HG02610 (cell line): ENCODE measurements at regions not wholly inside any gene's neighbourhood (a gene's known extent, or its start where the extent isn't known, plus 50 kb on each side); places are given as distances from the start of the nearest gene placed in this dataset.

Experiments used
- ATAC-seq: cut with Tn5 transposase; IDR thresholded peaks from one replicate; pipeline ENCODE4 v1.9.1; 2021; ENCODE audit warnings: mild to moderate bottlenecking, moderate library complexity; ENCODE audit not compliant: unreplicated experiment

DNA sequence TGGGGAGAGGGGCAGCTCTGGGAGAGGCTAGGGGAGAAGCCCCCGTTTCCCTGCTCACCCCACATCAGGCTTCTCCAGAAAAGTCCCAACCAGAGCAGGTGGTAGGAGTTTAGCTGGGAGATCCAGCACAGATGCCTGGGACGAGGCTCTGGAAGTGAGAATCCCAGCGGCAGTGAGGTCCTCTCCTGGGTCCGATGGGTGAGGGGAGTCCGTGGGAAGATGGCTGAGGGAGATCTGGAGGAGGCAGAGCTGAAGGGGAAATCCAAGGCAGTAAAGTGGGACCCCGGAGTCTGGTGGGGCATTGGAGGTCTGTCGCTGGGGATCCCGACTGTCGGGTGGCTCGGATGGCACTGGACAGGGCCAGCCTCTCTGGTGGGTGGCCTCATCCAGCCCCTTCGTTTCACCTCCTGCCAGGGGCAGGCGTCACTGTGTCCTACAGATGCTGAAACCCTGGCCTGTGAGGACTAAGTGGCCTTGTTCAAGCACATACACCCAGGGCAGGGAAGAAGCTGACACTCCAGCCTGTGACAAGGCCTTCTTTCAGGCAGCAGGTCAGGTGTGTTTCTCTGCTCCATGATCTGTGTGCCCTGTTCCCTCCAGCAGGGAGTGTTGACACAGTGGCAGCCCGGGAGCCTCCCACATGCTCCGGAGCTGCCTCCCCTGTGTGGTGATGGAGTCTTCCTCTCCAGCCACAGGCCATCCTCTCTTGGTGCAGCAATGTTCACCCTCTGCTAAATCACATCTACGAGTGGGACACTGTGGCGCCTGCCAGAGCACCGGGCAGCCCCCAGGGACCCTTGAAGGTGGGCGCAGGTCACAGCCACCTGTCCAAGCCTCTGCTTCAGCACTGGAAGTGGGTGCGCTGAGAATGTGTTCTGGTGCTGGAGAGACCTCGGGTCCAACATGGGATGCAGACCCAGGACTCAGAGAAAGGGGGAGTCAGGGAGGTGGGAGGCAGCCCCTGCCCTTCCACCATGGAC lies 850.8 kb downstream of the BRD1 start:
- ATAC-seq, result no peak

DNA sequence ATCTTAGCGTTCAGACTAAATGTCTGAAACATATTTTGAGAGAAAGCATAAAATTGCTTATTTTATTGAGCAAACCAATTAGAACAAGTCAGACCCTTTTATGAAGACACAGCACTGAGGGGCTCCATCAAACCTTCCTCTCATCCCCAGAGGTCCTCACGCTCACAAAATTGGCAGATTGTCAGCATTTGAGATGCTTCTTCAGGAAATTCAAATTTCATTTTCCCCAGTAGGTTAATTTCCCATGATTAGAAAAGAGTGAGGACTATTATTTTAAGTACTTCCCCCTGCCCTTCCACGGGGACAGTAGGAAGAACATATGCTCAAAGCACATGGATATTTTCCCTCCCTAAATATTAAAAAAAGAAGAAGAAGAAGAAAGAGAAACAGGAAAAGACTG lies 851.8 kb downstream of the BRD1 start:
- no peak for ATAC-seq

DNA sequence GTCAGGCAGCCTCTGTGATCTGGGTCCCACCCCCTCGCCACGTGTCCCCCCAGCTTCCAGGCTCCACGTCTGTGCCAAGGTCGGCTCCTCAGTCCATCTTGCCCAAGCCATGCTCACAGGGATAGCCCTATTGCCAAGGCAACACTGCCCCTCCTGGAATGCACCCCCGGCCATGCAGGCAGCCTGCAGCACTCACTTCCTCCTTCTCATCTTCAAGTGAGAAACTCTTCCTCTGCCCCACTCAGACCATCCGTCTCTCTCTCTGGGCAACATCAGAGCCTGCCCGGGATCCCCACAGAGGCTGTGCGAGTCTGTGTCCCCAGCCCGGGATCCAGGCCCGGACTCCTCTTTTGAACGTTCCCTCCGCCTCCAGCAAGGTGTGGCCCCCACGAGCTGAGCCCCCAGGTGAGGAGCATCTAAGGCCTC lies 852.3 kb downstream of the BRD1 start:
- no peak for ATAC-seq

DNA sequence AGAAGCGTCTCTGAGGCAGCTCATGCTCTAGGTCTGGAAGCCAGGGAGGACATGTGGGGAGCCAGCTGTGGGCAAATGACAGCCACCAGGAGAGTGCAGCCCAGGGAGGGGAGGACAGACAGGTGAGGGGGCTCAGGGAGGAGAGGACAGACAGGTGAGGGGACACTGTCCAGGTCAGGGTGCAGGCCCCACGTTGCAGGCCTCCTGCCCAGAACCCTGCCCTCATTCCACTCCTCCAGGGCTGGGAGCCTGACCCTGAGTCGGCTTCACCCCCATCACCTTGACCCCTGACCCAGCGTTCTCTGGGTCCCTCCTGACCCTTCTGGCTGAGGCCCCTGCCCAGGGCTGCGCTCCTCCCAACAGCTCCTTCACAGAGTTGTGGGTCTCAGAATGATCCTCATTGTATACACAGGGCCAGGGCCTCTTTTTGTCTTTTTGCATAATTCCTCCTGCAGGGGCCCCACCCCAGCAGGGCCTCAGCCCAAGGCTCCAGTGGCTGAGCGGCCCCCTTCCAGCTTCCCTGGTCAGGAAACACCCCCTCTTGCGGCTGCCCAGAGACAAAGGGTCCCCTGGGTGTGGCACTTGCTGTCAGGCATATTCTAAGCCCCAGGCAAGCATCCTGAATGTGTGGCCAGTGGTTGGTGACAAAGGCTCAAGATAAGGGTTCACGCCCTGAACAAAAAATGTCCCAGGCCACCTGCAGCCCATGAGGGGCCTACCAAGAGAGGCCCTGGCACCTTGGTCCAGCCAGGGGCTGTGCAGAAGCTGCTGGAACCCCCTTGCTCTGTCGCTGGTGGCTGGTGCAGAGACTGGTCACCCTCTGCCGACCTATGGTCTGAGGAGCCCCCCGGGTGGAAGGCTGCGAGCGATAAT lies 853.0 kb downstream of the BRD1 start:
- ATAC-seq, result no peak

DNA sequence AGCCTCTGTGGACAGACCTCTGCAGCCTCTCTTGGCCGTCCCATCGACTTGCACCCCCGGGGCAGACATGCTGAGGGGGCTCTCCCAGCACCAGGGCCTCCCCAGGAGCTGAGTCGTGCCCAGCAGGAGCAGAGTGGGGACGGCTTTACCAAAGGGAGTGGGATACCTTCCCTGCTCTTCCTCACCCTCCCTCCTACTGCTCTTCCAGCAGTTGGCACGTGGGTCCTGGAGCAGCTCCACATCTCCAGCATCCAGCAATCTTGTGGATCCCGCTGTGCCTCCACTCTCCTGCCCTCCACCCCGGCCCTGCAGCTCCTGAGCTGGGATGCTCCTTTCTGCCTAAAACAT lies 854.0 kb downstream of the BRD1 start:
- no peak for ATAC-seq

DNA sequence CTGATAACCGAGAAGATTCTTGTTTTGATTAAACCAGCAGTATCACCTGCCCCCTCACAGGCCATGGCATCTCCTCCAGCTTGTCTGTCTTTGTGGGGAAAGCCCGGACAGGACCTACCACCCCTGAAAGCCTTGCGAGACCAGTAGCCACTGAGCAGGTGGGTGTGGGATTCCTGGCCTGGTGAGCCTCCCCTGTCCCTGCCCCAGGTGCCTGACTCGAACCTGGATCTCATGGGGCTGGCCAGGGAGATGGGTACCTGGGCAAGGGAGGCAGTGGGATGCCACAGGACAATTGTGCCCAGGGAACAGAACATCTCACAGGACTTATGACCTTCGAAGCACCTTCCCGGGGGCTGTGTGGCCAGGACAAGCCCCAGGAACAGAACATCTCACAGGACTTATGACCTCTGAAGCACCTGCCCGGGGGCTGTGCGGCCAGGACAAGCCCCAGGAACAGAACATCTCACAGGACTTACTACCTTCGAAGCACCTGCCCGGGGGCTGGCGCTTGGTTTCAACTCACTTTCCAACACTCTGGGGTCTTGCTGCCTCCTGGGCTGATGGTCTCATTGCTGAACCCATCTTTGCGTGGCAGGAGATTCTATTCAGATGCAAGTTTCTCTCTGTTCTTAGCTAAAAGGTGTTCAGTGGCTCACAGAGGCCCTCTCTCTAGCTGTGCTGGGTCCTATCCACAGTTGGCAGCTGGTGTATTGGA lies 854.5 kb downstream of the BRD1 start:
- no peak for ATAC-seq

DNA sequence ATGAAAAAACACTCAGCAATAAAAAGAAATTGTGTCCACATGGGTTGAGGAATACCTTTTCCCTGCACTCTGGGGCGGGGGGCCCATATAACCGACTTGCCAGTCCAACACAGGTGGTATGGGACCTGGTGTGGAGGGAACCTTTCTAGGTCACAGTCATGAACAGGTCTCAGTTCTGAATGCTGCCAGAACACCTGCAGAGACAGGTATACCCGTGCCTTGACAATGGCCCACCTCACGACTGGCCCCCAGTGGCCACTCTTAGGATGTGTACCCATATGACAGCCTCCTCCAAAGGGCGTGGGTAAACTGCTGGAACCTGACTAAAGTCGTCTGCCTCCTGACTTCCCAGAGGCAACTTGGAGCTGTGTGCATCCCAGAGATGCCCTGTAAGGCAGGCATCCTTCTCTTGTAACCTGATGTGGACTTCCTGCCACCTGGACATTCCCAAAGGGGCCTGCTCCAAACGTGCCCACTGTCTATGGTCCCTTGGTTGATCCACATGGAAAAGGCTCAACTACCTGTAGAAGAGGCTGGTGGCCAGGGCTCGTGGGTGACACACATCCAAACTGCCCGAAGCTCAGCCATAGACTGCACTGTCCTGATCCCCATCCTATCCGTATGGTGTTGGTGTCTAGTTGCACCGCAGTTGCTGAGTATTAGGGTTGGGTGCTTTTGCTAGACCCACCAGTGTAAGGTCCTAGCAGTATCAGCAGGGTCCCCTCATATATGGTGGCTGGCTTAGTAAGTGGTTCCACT lies 859.3 kb downstream of the BRD1 start:
- ATAC-seq, result no peak

DNA sequence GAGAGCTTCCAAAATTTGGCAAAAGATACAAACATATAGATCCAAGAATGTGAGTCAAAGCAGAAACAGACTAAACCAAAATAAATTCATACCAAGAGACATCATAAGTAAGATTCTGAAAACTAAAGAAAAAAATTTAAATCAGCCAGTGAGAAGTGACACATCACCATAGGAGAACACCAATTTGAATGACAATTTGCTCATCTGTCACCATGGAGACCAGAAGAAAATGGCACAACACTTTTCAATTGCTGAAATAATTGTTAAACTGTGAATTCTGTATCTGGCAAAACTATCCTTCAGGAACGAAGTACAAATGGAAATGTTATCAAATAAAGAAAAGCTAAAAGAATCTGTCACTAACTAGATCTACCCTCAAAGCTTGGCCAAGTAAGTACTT lies 864.3 kb downstream of the BRD1 start:
- no peak for ATAC-seq

DNA sequence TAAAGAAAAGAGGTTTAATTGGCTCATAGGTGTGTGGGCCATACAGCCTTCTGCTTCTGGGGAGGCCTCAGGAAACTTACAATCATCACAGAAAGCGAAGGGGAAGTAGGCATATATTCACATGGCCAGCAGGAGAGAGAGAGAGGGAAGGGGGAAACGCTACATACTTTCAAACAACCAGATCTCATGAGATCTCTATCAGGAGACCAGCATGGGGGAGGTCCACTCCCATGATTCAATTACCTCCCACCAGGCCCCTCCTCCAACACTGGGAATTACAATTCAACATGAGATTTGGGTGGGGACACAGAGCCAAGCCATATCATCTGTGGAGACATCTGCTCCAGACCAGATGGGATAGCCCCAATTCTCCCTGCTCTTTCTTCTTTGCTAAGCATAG lies 866.0 kb downstream of the BRD1 start:
- ATAC-seq, result no peak

DNA sequence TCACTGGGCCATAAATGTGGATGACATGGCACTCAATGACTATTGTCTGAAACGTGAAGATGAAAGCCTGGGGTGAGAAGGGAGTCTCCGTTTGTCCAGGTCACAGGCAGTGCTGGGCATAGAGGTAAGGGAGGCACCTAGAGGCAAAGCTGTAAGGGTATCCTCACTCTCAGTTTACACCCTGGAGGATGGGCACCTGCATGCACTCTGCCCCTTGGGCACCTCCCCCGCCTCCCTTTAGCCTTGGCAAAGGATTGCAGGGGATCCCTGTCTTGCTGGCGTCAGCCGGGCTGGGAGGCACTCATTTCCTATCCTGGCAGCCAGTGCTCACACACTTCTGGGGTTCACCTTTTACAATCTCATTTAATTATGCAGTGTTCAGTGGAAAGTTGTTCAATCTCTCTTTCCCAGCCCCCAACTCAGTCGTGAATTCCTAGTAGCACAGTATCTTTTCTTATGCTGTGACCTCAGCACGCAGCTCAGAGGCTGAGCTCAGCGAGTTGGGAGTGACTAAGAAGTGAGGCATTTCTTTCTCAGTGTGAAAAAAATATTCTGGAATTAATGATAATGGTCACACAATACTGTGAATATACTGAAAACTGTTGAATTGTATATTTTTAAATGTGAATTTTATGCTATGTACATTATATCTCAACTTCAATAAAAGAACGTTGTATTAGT lies 866.6 kb downstream of the BRD1 start:
- no peak for ATAC-seq

DNA sequence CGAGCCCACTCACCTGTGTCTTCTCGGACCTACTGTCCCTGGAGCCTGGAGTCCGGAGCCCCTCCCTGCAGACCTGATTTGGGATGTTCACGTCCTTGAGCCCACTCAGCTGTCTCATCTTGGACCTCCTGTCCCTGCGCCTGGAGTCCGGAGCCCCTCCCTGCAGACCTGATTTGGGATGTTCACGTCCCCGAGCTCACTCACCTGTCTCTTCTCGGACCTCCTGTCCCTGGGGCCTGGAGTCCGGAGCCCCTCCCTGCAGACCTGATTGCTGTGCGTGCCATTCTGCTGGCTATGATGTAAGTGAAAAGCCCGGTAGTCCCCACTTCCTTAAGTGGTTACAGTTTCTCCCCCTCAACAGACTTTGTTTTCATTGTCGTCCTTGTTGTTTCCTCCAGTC lies 867.1 kb downstream of the BRD1 start:
- ATAC-seq, result no peak

DNA sequence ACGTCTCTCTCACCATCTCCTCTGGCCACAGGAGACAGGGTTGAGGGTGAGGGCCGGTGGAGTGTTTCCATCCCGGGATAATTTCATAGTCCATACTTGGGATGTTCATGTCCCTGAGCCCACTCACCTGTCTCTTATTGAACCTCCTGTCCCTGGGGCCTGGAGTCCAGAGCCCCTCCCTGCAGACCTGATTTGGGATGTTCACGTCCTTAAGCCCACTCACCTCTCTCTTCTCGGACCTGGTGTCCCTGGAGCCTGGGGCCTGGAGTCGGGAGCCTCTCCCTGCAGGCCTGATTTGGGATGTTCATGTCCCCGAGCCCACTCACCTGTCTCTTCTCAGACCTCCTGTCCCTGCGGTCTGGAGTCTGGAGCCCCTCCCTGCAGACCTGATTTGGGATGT lies 868.2 kb downstream of the BRD1 start:
- no peak for ATAC-seq

DNA sequence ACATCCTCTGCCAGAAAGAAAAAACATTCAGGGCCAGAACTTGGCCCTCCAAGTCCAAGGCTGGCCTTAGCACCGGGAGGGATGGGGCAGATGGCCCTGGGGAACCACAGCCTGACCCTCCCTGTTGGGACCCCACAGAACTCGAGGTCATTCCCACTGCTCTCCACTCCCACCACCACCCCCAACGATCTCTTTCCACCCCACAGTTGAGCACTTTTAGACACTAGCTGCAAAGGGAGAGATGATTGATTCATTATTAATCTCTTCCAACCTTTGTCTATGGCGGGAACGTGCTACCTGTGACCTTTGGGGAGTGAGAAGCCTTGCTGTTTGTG lies 869.7 kb downstream of the BRD1 start:
- no peak for ATAC-seq

DNA sequence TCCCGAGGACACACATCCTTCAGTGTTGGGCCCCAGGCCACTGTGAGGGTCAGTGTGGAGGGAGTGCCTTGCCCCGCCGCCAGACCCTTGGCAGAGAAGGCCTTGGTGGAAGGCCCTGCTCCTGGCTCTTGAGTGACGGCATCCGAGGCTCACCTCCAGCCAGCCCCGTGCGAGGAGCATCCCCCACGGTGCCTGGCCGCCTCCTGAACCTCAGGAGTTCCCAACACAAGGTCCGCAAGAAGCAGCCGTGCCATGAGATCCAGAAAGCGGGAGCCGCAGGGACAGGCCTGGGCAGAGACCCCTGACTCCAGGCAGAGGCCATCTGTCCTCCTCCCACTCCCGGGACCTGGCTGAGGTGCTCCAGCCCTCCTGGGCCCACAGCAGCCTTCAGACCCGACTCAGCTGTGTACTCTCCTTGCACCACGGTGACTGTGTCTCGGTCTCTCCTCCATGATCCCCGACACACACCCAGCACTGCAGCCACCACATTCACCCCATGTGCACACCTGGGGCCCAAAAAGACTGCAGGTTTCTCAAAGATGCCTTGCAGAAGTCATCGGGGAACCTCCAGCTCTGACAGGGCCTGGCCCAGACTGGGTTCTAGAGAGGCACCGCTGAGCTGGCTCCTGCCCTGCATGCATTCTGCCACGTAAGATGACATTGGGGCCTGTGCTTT lies 870.2 kb downstream of the BRD1 start:
- no peak for ATAC-seq

DNA sequence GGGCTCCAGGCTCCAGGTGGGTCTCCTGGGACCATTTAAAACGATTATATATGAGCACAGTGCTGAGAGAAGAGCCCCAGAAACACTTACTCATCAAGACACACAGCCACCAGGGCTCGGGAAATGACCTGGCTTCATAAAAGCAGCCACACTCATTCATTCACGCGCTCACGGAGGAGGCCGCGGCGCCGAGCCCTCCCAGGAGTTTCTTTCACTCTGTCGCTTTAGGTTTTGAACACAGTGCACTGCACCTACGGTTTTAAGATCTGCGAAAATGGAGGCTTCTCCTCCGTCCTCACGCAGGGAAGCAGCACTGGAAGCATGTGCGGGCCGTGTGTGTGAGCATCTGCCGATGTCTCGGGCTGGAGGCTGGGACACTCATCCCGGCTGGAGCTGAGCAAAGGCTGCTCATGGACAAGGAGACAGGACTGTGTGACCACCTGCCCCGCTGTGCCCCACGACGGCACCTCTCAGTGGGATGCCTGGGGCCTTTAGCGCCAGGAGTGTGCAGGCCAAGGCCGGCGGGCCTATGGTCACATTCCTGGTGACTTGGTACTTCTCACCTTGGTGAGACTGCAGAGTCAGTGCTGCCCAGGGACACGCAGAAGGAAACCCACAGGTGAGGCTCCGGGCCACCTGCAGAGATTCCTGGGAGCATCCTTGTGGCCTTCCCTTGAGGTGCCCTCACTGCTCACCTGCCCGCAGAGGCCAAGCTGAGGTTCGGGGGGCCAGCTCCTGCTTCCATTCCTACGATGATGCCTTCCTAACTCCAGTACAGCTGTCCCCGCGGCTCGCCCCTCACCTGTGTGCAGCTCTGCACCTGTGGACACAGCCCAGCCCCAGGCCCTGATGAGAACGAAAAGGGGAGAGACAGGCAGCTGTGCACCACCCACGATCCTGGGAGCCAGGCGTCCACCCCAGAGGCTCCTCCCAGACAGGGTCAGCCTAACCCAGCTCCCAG lies 872.0 kb downstream of the BRD1 start:
- no peak for ATAC-seq

DNA sequence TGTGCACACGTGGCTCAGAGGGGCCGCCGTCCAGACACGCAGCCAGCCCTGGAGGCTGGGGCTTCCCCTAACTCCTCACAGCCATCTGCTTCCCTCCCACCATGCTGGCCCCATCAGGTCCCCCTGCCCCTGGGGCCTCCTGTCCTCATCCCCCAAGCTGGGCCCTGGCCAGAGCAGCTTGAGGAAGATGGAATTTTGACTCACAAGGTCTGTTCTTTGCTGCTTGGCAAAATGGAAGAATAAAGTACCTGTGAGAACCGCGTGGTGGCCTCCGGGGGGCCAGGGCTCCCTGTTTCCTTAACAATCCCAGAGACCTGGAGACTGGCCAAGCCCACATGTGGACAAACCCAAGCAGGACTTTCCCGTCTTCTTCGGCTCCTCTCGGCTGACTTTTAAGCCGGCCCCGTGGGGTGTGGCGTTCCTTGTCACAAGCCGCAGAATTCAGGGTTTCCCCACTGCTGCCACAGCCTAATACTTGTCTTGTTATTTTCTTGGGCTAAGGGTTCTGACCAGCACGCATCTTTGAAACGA lies 872.8 kb downstream of the BRD1 start:
- ATAC-seq, result no peak

DNA sequence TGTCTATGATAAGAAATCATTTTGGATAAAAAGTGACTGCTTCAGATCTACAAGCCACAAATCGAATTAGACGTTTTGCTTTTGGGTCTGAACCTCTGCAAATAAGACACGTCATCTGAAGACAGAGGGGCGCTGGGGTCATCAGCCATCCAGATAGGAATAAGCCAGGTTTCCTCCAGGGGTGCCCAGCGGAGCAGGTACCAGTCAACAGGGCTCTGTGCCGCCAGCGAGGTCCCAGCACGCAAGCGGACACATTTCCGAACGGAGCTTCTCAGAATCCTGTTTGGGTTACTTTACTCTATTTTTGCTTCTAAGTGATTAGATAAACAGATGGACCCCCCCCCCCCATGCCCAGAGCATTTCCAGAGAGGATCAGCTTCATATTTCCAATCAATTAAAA lies 873.8 kb downstream of the BRD1 start:
- ATAC-seq, result no peak

DNA sequence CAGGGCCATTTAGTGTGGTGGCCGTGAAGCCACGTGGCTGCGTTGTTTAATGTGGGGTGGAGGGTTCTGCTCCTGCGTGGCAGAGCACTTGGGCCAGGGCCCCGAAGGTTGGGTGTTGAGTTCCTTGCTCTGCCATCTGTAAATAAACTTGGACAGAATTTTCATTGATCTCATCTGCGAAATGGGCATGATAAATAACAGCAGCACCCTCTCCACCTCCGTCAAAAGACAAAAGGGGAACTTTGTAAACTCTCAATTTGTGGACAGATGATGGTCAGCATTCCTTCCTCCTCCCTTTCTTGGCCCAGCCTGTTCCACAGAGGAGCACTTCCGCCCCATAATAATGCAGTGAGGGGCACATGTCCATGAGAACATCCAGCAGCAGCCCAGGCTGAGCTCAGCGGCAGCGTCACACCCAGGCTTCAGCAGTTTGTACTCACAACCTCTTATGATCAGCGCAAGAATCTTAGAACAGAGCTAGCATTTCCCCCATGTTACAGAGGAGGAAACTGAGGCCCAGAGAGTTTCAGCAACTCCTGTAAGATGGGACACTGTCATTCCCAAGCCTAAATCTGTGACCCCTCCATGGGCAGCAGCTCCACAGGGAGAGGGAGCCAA lies 874.5 kb downstream of the BRD1 start:
- ATAC-seq, result no peak
